Keratinocyte (primary cell): ENCODE measurements at regions not wholly inside any gene's neighbourhood (a gene's known extent, or its start where the extent isn't known, plus 50 kb on each side); places are given as distances from the start of the nearest gene placed in this dataset.

Experiments
- DNase-seq: peaks from one replicate; pipeline ENCODE4 v3.0.0-alpha.2; 2011; ENCODE audit warnings: low read depth, missing footprints, low spot score
- FAIRE-seq: peaks from 2 replicates; lab custom pipeline; 2011; peaks lifted over from hg19 to GRCh38; lab: Jason Lieb, UNC
- H2AFZ ChIP-seq: 2 replicates; pipeline ENCODE4 v1.6.0; 2012; ENCODE audit warnings: low read length, control low read depth, inconsistent platforms; ENCODE audit not compliant: control insufficient read depth
- H3K27ac ChIP-seq: 2 replicates; pipeline ENCODE4 v1.5.1; 2011; ENCODE audit warnings: low read length; ENCODE audit not compliant: control insufficient read depth, insufficient read depth
- H3K27me3 ChIP-seq: 3 replicates; pipeline ENCODE4 v1.6.0; 2011; ENCODE audit warnings: low read length; ENCODE audit not compliant: control insufficient read depth, insufficient read depth; ENCODE audit errors: extremely low read depth
- H3K36me3 ChIP-seq, 2 experiments: 2 replicates in 1 of 2; 3 replicates in 1 of 2; pipeline ENCODE4 v1.5.1; 2011; ENCODE audit warnings: low read length in 2 of 2, mild to moderate bottlenecking in 1 of 2; ENCODE audit not compliant: control insufficient read depth in 2 of 2, insufficient read depth in 2 of 2; ENCODE audit errors: extremely low read depth in 1 of 2
- H3K4me1 ChIP-seq: 3 replicates; pipeline ENCODE4 v1.5.1; 2011; ENCODE audit warnings: low read length; ENCODE audit not compliant: control insufficient read depth, insufficient read depth; ENCODE audit errors: extremely low read depth
- H3K4me2 ChIP-seq: 3 replicates; pipeline ENCODE4 v1.6.0; 2011; ENCODE audit warnings: low read depth, low read length; ENCODE audit not compliant: control insufficient read depth, insufficient read depth; ENCODE audit errors: extremely low read depth
- H3K4me3 ChIP-seq, 3 experiments: fragments of 200-600 bp in 1 of 3; sonication (generic) in 1 of 3; 2 replicates in 2 of 3; 3 replicates in 1 of 3; pipeline ENCODE4 v1.5.1; 2011 to 2016; ENCODE audit warnings: low read length in 3 of 3, mild to moderate bottlenecking in 3 of 3, control low read depth in 2 of 3, inconsistent platforms in 1 of 3, low read depth in 1 of 3, mixed read lengths in 1 of 3, mixed run types in 1 of 3, moderate library complexity in 1 of 3; ENCODE audit not compliant: control insufficient read depth in 2 of 3, insufficient read depth in 2 of 3; ENCODE audit errors: extremely low read depth in 1 of 3
- H3K79me2 ChIP-seq: 2 replicates; pipeline ENCODE4 v1.6.0; 2012; ENCODE audit warnings: low read length; ENCODE audit not compliant: control insufficient read depth, insufficient read depth
- H3K9ac ChIP-seq: 3 replicates; pipeline ENCODE4 v1.6.0; 2011; ENCODE audit warnings: low read length; ENCODE audit not compliant: control insufficient read depth, insufficient read depth; ENCODE audit errors: extremely low read depth
- H3K9me1 ChIP-seq: 3 replicates; pipeline ENCODE4 v1.6.0; 2011; ENCODE audit warnings: low read length; ENCODE audit not compliant: control insufficient read depth, insufficient read depth; ENCODE audit errors: extremely low read depth
- H3K9me3 ChIP-seq: 2 replicates; pipeline ENCODE4 v1.5.1; 2012; ENCODE audit warnings: low read depth, low read length; ENCODE audit not compliant: control insufficient read depth
- H4K20me1 ChIP-seq: 3 replicates; pipeline ENCODE4 v1.6.0; 2011; ENCODE audit warnings: low read length; ENCODE audit not compliant: control insufficient read depth, insufficient read depth; ENCODE audit errors: extremely low read depth
- CTCF ChIP-seq, 3 experiments: IDR thresholded peaks in 1 of 3; conservative IDR thresholded peaks in 1 of 3; optimal IDR thresholded peaks in 1 of 3; 2 replicates in 2 of 3; 3 replicates in 1 of 3; pipeline versions ENCODE3 to v1.5.1; 2011; ENCODE audit warnings: low read length in 3 of 3, mild to moderate bottlenecking in 3 of 3, moderate library complexity in 2 of 3, control low read depth in 1 of 3, inconsistent platforms in 1 of 3; ENCODE audit not compliant: insufficient read depth in 2 of 3; ENCODE audit errors: extremely low read depth in 1 of 3
- EZH2 ChIP-seq: IDR thresholded peaks from one replicate; pipeline ENCODE4 v1.6.1; 2012; ENCODE audit warnings: inconsistent platforms, mild to moderate bottlenecking, low read length, moderate library complexity
- dilution Hi-C: fragments of 300-500 bp; cut with MboI; formaldehyde crosslinking; loops from one replicate; pipeline ENCODE4 v1.7.0; 2020; ENCODE audit warnings: low sequenced_read_pairs; ENCODE audit not compliant: extremely low pct_ligation_motif_present

- DNase-seq (no peak), FAIRE-seq (no peak)
- peak overlapping the region; percentile 74 to 78 (median 75) for H3K4me3 ChIP-seq
- peak overlapping the region; percentile 30 for H3K9ac ChIP-seq
- dilution Hi-C loops, result no loop called here
- H3K4me2 ChIP-seq, result peak overlapping the region; percentile 75
- H3K27me3 ChIP-seq, result peaks cover 35% of the 10 kb centered on the region
- H3K9me1 ChIP-seq, result no peaks in the 10 kb centered on the region
- no peaks in the 10 kb centered on the region for H3K9me3 ChIP-seq
- no peak for TF ChIP-seq CTCF (optimal IDR thresholded peaks at IDR 0.05 in 1 of 3, IDR thresholded peaks at IDR 0.05 in 1 of 3, conservative IDR thresholded peaks at IDR 0.05 in 1 of 3; ENCODE audit: extremely low read depth in 1 of 3, insufficient read depth in 2 of 3, low read length in 3 of 3)
- peak; percentile 57 for TF ChIP-seq EZH2
- peaks cover 6% of the 10 kb centered on the region for H3K4me1 ChIP-seq
- H4K20me1 ChIP-seq, result no peaks in the 10 kb centered on the region
- H3K79me2 ChIP-seq, result no peaks in the 10 kb centered on the region
- H3K36me3 ChIP-seq, result no peaks in the 10 kb centered on the region
- H2AFZ ChIP-seq, result peak overlapping the region; percentile 76
- H3K27ac ChIP-seq, result no peak overlapping the region
Observed at GRCh38 chr1:98045767-98046641, 125.2 kb upstream of the DPYD start.

GRCh38 chr1:98045211-98045766, 124.5 kb upstream of the DPYD start:
- Histone ChIP-seq H3K9me1 (no peaks in the 10 kb centered on the region), H3K36me3 (no peaks in the 10 kb centered on the region), H2AFZ (peak overlapping the region; percentile 82), H3K4me1 (peaks cover 6% of the 10 kb centered on the region), H3K4me2 (peak overlapping the region; percentile 75), H3K27ac (no peak overlapping the region), H4K20me1 (no peaks in the 10 kb centered on the region), H3K27me3 (peaks cover 34% of the 10 kb centered on the region), H3K9me3 (no peaks in the 10 kb centered on the region), H3K79me2 (no peaks in the 10 kb centered on the region), H3K9ac (peak overlapping the region; percentile 30), H3K4me3 (peak overlapping the region; percentile 74 to 78 (median 75))
- TF ChIP-seq CTCF (optimal IDR thresholded peaks at IDR 0.05 in 1 of 3, IDR thresholded peaks at IDR 0.05 in 1 of 3, conservative IDR thresholded peaks at IDR 0.05 in 1 of 3; ENCODE audit: extremely low read depth in 1 of 3, insufficient read depth in 2 of 3, low read length in 3 of 3) (no peak), EZH2 (no peak)
- dilution Hi-C loops, result no loop called here
- no peak for DNase-seq
- FAIRE-seq, result peak; percentile 73
